HG03139 (cell line): ENCODE measurements at regions not wholly inside any gene's neighbourhood (a gene's known extent, or its start where the extent isn't known, plus 50 kb on each side); places are given as distances from the start of the nearest gene placed in this dataset.
"Not testable (repeated sequence)": the region's sequence is repeated elsewhere in the genome, so short reads cannot be mapped to it uniquely, and the experiment has no call there.

Experiments used
- ATAC-seq: cut with Tn5 transposase; IDR thresholded peaks from one replicate; pipeline ENCODE4 v1.9.1; 2021; ENCODE audit not compliant: unreplicated experiment

DNA sequence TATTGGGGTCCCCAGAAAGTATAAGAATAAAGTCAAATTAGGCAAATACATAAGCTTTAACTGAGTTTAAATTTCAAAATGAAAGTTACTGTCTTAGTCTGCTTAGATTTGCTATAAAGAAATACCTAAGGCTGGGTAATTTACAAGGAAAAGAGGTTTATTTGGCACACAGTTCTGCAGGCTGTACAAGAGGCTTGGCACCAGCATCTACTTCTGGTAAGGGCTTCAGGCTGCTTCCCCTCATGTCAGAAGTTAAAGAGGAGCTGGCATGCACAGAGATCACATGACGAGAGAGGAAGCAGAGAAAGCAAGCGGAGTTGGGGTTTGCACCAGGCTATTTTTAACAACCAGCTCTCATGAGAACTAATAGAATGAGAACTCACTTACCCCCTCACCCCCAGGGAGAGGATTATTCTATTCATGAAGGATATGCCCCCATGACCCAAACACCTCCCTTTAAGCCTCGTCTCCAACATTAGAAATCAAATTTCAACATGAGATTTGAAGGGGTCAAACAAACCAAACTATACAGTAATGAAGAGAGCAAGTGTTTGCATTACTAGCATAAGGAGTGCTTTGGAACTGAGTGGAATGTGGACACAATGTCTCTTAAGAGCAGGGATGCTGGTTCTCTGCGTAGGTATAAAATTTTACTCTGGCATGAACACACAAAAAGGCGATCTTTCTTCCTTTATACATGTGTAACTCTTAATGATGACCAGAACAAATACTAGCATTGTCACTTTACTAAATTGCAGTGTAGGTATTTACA lies 292.8 kb upstream of the PMFBP1 start:
- ATAC-seq, result no peak

DNA sequence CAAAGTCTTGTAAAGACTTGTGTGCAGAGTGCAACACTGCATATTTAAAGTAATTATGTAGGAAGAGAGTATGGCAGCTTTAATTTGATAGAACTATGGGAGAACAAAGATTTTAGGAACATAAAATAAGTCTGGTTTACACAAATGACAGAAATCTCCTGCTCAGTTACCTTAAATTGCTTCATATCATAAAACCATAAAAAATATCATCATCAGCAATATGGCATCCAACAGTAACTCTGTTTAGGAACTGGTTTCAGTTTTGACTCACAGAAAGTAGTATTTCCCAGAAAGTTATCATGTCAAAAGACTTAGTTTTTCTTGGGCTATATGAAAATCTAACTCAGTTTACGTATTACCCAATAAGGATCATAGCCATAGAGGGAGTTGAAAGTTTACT lies 292.1 kb upstream of the PMFBP1 start:
- no peak for ATAC-seq

DNA sequence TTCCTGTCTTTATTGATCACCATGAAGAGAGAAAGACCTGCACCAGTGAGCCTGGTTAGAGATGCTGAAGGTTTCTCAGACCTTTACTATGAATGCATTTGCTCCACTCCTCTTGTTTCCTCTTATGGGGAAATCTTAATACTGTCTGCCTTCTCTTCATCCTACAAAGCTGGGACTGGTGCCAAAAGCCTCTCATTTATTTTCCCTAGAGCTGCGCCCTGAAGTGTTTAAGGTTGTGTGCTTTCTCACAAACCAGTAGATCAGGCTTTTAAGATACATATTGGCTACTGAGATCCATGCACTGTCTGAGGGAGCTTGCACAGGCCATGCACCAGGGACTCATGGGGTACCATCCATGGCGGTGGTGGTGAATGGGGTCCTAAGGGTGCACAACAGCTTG lies 286.1 kb upstream of the PMFBP1 start:
- ATAC-seq, result no peak

DNA sequence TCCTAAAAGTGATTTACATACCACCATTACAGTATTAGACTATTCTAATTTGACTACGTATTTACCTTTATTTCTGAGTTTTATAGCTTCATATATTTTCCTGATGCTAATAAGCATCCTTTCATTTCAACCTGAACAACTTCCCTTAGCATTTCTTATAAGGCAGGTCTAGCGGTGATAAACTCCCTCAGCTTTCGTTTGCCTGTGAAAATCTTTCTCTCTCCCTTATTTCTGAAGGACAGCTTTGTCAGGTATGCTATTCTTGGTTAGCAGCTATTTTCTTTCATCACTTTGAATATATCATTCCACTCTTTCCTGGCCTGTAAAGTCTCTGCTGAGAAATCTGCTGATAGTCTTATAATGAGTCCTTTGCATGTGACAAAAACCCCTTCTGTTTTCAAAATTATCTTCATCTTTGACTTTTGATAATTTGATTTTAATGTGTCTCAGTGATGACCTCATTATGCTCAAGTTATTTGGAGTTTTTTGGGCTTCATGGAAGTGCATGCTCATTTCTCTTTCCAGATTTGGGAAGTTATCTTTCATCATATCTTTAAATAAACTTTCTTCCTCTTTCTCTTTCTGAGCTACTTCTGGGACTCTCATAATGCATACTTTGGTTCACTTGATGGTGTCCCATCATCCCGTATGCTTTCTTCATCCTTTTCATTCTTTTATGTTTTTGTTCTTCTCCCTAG lies 285.4 kb upstream of the PMFBP1 start:
- ATAC-seq, result no peak

DNA sequence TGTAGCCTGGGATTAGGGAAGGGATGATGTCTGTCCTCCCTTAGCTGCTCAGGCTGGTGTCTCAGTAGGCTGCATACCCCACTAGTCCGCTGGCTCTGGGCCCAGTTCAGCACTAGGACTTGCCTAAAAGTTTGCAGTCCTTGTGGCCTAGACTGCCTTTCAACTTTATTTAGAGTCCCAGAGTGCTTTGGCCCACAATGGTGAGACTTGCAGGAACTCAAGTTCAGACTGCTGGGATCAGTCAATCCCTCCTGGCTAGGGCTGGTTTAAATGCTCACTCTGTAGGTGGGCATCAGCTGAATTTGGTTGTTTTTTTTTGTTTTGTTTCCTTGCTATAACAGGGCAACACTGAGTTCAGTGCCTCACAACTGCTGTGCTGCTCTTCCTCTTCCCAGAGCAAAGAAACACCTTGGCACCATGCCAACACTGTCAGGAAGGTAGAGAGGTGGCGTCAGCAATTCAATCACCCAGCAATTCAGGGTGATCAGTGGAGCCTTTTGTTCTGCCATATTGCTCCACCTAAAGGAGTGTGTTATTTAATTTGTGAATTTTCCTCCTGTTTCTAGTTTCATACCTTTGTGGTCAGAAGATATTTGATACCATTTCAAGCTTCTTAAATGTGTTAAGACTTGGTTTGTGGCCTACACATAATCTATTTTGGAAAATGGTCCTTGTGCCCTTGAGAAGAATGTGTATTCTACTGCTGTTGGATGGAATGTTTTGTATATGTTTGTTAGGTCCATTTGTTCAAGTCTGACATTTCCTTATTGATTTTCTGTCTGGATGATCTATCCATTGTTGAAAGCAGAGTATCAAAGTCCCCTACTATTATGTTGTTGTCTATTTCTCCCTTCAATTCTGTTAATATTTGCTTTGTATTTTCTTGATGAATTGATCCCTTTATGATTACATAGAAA lies 284.0 kb upstream of the PMFBP1 start:
- no peak for ATAC-seq

DNA sequence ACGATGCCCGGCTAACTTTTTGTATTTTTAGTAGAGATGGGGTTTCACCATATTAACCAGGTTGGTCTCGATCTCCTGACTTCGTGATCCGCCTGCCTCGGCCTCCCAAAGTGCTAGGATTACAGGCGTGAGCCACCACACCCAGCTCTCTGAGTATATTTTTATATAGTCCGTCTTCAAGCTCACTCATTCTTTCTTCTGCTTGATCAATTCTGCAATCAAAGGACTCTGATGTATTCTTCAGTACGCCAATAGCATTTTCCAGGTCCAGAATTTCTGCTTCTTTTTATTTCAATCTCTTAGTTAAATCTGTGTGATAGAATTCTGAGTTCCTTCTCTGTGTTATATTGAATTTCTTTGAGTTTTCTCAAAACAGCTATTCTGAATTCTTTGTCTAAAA lies 281.9 kb upstream of the PMFBP1 start:
- not testable (repeated sequence) for ATAC-seq

DNA sequence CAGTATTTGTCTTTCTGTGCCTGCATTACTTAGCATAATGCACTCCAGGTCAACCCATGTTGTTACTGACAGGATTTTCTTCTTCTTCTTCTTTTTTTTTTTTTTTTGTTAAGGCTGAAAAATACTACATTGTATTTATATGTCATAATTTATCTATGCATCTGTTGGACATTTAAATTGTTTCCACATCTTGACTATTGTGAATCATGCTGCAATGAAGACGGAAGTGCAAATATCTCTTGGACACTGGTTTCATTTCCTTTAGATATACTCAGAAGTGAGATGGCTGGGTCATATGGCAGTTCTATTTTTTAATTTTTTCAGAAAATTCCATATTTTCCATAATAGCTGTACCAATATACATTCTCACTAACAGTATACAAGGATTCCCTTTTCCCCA lies 272.7 kb upstream of the PMFBP1 start:
- ATAC-seq, result no peak

DNA sequence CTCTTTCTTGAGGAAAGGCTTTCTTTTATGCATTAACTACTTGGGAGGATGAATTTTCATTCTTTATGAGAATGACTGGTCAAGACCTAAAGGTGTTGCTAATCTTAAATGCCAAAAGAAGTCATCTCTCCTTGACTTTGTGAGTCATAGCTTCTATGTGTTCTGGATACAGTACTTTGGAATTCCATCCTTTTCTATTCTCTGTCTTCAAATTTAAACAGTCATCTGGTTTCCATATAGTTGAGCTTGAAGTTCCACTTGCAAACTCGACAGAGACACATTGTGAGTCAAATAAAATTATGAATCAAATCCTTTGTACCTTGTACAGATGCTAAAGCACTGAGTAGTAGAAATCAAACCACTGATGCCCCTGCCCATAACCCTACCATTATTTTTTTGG lies 271.9 kb upstream of the PMFBP1 start:
- no peak for ATAC-seq

DNA sequence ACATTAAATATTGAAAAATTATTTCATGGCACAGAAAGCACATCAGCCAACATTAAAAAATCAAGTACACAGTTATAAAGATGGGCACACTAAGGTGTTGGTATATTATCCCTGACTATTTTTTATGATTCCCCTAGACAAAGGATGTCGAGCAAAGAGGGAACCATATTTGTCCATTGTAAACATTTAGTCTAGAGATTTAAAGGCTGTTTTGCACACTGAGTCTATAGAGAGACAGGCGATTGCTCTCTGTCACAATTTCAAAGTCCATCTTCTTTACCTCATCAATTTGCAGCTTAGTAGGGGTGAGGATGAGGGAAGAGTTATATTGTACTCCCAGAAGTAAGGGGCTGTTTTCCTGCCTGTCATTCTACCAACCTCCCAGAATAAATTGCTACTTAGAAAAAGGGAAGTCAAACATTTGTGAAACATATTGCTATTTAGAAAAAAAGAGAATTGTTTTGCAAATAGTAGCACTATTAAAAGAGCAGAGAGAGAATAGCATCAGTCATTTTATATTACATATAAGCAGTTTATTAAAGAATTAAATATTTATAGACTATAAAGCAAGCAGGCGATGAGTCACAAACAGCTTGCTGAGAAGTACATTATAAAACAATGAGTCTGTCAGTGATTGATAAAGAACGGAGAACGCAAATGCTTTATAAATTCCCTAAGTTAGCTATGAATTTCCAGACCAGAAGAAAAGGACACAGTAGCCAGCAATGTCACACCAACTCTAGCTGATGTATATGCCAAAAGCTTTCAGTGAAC lies 270.6 kb upstream of the PMFBP1 start:
- no peak for ATAC-seq

DNA sequence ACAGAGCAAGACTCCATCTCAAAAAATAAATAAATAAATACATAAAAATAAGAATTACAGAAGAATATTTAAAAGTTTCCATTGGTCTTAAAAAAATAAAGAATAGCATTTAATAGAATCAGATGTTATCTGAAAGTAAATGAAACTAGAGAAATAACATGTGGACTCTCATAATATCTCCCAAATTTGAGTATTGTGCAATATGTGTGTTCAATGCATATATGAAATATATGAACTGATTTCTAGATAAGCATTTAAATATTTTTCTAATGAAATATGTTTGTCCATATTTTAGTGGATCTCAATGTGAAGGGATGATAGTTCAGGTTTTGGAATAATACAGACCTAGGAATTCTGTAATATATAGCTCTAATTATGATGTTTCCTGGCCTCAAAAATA lies 265.9 kb upstream of the PMFBP1 start:
- no peak for ATAC-seq

DNA sequence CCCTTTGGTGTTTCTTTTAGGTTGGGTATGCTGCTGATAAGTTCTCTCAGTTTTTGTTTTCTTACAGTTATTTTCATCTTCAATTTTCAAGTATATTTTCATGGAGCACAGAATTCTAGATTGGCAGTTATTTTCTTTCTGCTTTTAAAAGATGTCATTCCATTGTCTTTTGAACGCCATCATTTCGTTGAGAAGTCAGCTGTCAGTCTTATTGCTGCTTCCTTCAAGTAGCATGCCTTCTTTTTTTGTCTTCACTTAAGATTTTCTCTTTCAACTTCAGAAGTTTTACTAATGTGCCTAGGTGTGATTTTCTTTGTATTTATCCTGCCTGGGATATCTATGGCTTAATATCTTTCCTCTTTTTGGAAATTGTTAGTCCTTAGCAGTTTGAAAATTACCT lies 262.2 kb upstream of the PMFBP1 start:
- no peak for ATAC-seq

DNA sequence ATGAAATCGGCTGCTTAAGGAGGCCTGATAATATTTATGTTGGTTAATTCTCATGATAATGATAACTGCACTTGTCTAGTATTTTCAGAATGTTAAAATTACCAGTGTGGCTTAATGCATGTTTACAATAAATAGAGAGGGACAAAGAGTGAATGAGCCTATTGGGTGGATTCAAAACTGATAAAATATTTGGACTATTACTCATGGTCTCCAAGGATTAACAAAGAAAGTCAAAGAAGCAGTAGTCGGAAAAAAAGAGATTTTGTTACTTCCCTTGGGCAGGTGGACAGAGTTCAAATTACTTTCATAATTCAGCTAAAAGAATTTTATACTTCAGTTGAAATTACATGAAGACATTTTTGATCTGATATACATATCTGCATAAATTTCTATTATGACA lies 258.2 kb upstream of the PMFBP1 start:
- no peak for ATAC-seq

DNA sequence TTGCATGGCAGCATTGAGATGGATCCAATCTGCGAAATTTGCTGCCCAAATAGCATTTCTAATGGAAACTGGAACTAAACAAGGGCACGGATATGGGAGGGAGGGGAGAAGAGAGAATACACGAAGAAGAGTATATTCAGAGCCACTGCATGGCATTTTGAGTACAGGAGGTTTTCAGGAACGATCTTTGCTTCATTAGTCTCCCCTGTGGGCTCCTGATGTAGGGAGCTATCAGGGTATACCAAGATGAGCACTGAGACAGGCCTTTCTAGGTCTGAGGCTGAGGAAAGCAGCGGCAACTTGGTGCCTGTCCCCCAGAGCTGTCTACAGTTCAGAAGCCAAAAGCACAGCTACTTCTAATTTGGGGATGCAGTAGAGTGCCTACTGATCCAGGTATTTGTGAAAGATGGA lies 257.7 kb upstream of the PMFBP1 start:
- no peak for ATAC-seq

DNA sequence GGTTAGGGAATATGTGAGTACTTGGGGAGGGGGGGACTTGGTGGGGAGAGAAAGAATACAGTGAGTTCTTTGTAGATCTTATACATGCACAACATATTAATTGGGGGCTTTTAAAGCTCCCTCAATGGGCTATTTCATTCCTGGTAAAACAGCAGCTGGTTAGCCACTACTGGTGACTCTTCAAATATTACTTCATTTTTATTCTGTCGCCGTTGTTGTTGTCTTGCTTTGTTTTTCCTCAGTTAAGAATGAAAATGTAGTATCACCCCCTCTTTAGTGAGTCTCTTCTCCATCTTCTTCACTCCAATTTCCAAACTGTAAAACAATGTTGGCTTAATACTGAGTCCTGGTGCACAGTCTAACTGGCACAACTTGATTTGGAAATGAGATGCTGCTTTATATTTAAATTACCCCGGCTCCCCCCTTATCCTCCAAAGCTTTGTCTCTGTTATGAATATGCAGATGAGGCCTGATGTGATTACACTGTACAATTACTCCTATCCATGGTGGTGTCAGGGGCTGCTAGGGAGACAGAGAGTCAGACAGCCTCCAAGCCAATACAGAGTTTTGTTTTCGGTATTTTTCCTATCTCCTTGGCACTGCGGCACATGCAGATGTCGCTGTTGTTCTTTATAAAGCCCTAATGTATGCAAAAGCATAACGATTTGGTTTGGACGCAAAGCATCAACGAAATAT lies 256.9 kb upstream of the PMFBP1 start:
- ATAC-seq, result no peak

DNA sequence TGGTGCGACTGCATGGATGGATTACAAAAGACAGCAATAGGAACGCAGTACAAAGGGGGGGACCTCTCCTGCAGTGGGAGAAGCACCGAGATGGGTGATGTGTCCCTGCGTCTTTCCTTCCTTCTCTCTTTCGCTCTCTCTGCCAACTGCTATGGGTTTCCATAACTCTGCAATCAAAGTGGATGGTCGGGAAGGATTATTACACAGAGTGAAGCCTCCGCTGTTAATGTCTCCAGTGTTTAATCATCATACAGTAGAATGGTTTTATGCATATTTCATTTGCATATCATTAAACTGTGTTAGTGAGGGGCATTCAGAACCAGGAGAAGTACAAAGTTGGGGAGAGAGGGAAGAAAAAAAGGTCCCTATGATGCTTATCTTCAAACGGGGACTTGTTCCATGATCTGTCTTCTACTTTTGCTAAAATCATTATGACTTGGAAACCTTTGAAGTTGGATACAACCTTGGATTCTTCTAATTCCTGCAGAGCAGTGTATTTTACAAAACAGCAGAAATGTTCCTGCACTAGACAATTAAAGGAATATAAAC lies 255.9 kb upstream of the PMFBP1 start:
- no peak for ATAC-seq

DNA sequence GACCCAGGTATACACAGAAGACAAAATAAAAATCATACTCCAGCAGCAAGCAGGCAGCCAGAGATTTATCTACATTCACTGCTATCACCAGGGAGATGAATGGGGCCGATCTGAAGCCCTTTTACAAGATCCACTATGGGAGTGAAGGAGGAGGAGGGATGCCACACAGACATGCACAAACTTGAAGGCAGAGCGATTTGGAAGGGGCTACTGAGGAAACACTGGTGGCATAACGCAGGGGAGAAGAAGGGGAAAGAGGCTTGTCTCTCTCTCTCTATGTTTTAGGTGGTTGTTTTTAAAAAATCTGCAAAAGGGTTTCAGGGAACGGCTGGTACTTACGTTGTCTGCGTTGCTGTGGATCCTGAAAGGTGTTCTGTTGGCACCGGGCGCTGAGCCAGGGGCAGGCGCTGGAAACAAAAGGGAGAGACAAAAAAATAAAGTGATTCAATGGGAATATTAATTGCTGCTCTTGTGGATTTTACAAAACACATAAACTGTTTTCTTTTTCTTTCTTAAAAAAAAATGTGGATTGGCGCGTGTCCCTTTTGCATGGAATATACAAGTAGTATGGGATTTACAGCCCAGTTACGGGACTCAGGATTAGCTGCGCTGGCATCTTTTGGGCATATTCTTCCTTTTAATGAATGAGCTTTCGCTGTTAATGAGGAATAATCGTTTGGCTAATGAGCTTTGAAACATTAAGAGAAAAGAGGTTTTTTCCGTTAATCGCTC lies 255.3 kb upstream of the PMFBP1 start:
- no peak for ATAC-seq

DNA sequence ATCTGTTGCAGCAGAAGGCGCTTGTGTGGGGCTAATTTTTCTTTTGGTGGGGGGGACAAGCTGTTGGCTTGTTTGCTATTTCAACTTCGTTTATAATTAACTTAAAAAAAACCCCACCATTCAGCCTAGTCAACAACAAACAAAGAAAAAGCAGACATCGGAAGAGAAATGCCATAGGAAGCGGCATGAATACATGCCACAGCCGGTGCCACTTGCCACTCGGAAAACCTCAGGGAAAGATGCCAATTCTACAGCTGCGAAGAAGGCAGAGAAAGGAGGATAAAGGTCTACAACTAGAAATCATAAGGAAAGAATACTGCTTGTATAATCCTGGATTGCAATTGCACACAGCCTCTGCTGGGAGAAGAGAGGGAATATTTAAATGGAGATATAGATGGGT lies 254.4 kb upstream of the PMFBP1 start:
- no peak for ATAC-seq

DNA sequence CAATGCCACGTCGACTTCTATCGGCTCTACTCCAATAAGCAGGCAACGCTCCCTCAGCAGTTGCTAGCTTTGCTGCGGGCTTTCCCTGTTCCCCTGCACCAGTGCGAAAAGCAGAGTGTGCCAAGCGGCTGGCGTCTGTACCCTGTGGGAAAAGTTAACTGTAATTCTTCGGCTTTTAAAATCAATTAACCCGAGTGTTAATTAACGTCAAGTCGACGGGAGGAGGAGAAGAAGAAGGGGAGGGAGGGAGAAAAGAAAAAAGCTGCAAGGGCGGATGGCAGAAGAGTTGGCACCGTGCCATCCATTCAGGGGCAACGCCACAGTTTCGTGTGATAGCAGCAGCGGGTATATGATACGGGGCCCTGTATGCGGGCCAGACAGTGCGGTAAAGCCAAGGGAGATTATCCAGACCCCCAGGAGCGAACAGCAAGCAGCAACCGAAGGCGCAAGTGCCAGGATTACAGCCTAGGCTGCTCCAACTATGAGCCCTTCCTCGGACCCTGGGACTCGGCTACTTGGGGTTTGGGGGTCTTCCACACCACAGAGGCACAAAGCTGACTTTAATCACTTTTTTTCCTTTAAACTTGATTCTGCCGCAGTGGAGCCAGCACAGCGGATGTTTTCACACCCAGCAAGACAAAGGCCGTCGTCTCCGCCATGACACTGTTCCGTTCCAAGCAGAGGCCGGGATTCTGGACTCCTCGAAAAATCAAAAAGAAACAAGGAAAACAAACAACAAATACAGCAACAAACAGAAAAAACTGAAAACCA lies 253.8 kb upstream of the PMFBP1 start:
- ATAC-seq, result no peak

DNA sequence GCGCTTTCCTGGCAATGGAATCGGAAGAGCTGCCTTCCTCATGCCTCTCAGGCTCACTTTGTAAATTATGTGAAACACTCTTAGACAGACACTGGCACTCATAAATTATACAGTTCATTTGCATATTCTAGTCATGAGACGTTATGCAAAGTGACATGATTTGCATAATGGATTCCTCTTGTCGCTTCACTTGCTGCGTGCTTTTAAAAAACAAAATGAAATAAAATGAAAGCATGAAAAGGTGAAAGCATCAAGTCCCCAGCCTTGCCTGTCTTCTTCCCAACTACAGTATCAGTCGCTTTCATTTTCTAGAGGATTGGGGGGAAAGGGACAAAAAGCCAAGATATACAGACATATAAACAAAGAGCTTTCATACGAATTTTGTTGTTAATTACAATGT lies 252.8 kb upstream of the PMFBP1 start:
- ATAC-seq, result no peak
